ENCODE measurements at regions not wholly inside any gene's neighbourhood (a gene's known extent, or its start where the extent isn't known, plus 50 kb on each side); places are given as distances from the start of the nearest gene placed in this dataset.

GRCh38 chr3:1998739-1999138 is 99.9 kb upstream of the CNTN4 start:
- peaks cover 0 to 3% of the 10 kb centered on the region in 2 experiments; a peak in 1 of 4 replicates for H3K4me1 ChIP-seq (ENCODE audit: control insufficient read depth in 1 of 2, insufficient read depth in 2 of 2, low read depth in 1 of 2, low read length in 1 of 2)
- no peak overlapping the region for H3K4me3 ChIP-seq (ENCODE audit: low read depth in 2 of 2, low read length in 1 of 2)
- no peak overlapping the region for H3K9ac ChIP-seq
- no peak for DNase-seq
- H3K27ac ChIP-seq (ENCODE audit: low read depth in 2 of 2, low read length in 1 of 2), result no peak overlapping the region
- H3F3A ChIP-seq (replicated peaks; ENCODE audit: insufficient read depth), result no peaks in the 10 kb centered on the region
- CTCF ChIA-PET, result no interaction called here
- no peaks in the 10 kb centered on the region for H3K79me2 ChIP-seq (ENCODE audit: insufficient read depth)
- no peaks in the 10 kb centered on the region for H4K20me1 ChIP-seq (ENCODE audit: insufficient read depth)
- H2AFZ ChIP-seq (ENCODE audit: low read depth), result no peak overlapping the region
- no peak overlapping the region for H3K4me2 ChIP-seq
- no peak for TF ChIP-seq NFIC (IDR thresholded peaks at IDR 0.05; ENCODE audit: borderline replicate concordance)
- TF ChIP-seq ELF1 (IDR thresholded peaks at IDR 0.05), result no peak
- TF ChIP-seq GATA2 (CRISPR knock-in tag; IDR thresholded peaks at IDR 0.05), result no peak
- no peak for TF ChIP-seq FOXJ3 (CRISPR knock-in tag; IDR thresholded peaks at IDR 0.05)
- no peak for TF ChIP-seq ZBTB33 (IDR thresholded peaks at IDR 0.05; ENCODE audit: borderline replicate concordance, low read depth)
- TF ChIP-seq USF1 (IDR thresholded peaks at IDR 0.05; ENCODE audit: borderline replicate concordance, low read depth), result no peak
- no peak for TF ChIP-seq RXRA (IDR thresholded peaks at IDR 0.05; ENCODE audit: borderline replicate concordance, low read depth)
- no peak for TF ChIP-seq MXI1 (IDR thresholded peaks at IDR 0.05; ENCODE audit: low read depth, low read length)
- no peak for TF ChIP-seq CHD2 (IDR thresholded peaks at IDR 0.05; ENCODE audit: low read length, partially characterized antibody)
- TF ChIP-seq RCOR1 (IDR thresholded peaks at IDR 0.05; ENCODE audit: low read length), result no peak
- no peak for TF ChIP-seq IRF3 (IDR thresholded peaks at IDR 0.05; ENCODE audit: low read depth, low read length)
- TF ChIP-seq CTCF (IDR thresholded peaks at IDR 0.05), result no peak
- TF ChIP-seq RAD21 (IDR thresholded peaks at IDR 0.05; ENCODE audit: low read length), result no peak
- TF ChIP-seq JUND (IDR thresholded peaks at IDR 0.05), result no peak
- no peak for TF ChIP-seq TCF12 (IDR thresholded peaks at IDR 0.05)
- TF ChIP-seq MAX (IDR thresholded peaks at IDR 0.05; ENCODE audit: low read depth), result no peak
- no peak for TF ChIP-seq NRF1 (IDR thresholded peaks at IDR 0.05; ENCODE audit: low read depth, low read length)
- no peak for TF ChIP-seq TAF1 (IDR thresholded peaks at IDR 0.05; ENCODE audit: borderline replicate concordance, low read depth, low read length)
- no peak for TF ChIP-seq MEF2A (IDR thresholded peaks at IDR 0.05; ENCODE audit: borderline replicate concordance, low read depth)
- no peak for TF ChIP-seq EZH2phosphoT487 (IDR thresholded peaks at IDR 0.05; ENCODE audit: borderline replicate concordance, low read depth)
- no peaks in the 10 kb centered on the region for H3K9me3 ChIP-seq
- WGBS (ENCODE audit: low lambda C conversion rate), result 55% methylated on average over 1 of the region's 1 CpG
- H3K9me2 ChIP-seq, result no peaks in the 10 kb centered on the region
- H3K27me3 ChIP-seq (ENCODE audit: insufficient read depth), result no peaks in the 10 kb centered on the region
- POLR2A ChIA-PET, result no interaction called here
- H3K36me3 ChIP-seq (replicated peaks in 1 of 2; ENCODE audit: control insufficient read depth in 1 of 2, insufficient read depth in 2 of 2, low read length in 1 of 2), result no peaks in the 10 kb centered on the region
